G401 (cell line): ENCODE measurements at regions not wholly inside any gene's neighbourhood (a gene's known extent, or its start where the extent isn't known, plus 50 kb on each side); places are given as distances from the start of the nearest gene placed in this dataset.
"Not testable (repeated sequence)": the region's sequence is repeated elsewhere in the genome, so short reads cannot be mapped to it uniquely, and the experiment has no call there.

ENCODE experiments used
- DNase-seq: peaks from one replicate; pipeline ENCODE4 v3.0.0-alpha.2; 2015; ENCODE audit warnings: low spot score
- in situ Hi-C: cut with HindIII; loops from 2 replicates; pipeline ENCODE4 v1.10.0; 2016; ENCODE audit warnings: low sequenced_read_pairs, mixed read lengths

DNA sequence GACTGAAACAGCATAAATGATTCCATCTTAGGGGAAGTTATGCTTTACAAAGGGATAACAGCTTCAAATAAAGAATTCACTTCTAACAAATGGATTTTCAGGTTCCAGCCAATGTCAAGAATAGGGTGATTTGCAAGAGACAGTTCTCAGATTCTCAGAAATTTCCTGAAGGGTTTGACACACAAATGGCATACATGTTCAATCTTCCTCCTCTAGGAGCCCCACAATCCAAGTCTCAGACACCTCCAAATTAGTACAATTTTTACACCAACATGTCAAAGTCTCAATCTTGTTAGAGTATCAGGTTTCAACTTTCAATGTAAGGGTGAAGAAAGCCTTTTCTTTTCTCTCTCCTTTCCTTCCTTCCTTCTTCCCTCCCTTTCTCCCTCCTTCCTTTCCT lies 996.6 kb downstream of the TLE1 start:
- DNase-seq: no peak
- in situ Hi-C loops: no loop called here

DNA sequence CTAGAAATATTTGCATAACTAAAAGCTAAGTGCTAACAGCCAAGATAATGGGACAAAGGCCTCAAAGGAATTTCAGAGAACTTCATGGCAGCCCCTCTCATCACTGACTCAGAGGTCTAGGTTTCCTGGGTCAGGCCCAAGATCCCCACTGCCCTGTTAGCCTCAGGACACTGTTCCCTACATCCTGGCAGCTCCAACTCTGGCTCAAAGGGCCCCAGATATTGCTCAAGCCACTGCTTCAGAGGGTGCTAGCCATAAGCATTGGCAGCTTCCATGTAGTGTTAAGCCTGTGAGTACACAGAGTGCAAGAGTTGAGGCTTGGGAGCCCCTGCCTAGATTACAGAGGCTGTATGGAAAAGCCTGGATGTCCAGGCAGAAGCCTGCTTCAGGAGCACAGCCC lies 998.1 kb downstream of the TLE1 start:
- no peak for DNase-seq
- in situ Hi-C loops: no loop called here

DNA sequence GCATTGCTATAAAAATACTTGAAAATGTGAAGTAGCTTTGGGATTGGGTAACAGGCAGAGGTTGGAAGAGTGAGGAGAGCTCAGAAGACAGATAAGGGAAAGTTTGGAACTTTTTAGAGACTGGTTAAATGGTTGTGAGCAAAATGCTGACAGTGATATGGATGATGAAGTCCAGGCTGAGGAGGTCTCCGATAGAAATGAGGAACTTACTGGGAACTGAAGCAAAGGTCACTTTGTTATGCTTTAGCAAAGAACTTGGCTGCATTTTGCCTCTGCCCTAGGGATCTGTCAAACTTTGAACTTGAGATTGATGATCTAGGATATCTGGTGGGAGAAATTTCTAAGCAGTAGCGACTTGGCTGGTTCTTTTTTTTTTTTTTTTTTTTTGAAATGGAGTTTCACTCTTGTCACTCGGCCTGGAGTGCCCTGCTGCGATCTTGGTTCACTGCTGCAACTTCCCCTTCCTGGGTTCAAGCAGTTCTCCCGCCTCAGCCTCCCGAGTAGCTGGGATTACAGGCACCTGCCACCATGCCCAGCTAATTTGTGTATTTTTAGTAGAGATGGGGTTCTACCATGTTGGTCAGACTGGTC lies 998.9 kb downstream of the TLE1 start:
- DNase-seq: no peak
- in situ Hi-C loops: no loop called here

DNA sequence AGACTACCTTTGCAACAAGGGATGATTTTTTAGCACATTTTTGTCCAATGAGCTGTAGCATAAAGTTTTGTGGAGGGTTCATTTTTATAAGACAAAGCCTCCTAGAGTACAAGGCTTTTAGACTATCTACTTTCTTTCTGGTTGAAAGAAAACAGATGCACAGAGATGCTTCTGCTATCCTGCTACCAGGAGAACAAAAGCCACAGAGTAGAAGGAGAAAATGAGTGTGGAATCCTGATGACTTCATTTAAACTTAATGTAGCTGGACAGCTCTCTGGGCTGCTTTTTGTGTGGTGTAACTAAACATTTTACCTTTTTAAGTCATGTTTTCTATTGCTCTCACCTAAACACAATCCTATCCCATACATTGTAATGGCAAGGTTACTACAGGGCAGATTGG lies 1009.4 kb downstream of the TLE1 start:
- in situ Hi-C loops: no loop called here
- DNase-seq: no peak

DNA sequence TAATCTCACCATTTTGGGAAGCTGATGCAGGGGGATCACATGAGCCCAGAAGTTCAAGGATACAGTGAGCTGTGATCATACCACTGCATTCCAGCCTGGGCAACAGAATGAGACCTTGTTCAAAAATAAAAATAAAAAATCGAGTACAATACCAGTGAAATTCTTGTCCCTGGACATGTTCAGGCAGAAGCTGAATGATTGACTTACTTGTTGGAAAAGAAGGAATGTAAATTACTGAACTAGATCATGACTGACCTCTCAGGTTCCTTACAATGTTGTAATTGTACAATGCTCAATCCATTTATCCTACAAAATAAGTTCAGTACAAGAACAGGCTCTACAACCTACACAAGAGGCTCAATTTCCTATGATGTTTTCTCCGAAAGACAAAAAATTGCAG lies 1010.4 kb downstream of the TLE1 start:
- in situ Hi-C loops: no loop called here
- no peak for DNase-seq

DNA sequence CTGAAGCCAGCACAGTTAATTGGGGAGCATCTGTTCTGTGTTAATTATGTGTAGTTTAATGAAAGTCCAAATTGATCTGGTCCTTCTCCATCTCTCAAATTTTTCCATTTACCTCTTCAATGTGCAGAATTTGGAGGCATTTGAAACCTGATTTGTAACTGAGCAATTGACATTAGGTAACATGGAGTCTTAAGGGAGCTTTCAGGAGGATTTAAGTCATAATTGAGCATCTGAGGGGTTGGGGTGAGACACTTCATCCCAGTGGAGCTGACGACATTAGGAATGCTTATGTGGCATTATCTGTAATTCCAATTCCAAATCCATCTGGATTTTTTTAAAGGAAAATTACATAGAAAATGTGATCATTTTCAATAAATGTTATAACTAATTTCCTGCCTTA lies 1015.9 kb downstream of the TLE1 start:
- DNase-seq: no peak
- in situ Hi-C loops: no loop called here

DNA sequence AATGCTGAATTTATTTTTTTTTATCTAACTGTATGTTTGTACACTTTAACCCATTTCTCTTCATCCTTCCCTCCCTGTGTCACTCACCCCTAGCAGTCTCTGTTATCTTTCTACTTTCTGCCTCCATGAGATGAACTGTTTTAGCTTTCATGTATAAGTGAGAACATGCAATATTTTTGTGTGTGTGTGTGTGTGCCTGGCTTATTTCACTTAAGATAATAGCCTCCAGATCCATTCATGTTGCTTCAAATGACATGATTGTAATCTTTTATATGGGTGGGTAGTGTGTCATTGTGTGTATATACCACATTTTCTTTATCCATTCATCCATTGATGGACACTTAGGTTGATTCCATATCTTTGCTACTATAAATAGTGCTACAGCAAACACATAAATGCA lies 1023.9 kb downstream of the TLE1 start:
- in situ Hi-C loops: no loop called here
- DNase-seq: no peak

DNA sequence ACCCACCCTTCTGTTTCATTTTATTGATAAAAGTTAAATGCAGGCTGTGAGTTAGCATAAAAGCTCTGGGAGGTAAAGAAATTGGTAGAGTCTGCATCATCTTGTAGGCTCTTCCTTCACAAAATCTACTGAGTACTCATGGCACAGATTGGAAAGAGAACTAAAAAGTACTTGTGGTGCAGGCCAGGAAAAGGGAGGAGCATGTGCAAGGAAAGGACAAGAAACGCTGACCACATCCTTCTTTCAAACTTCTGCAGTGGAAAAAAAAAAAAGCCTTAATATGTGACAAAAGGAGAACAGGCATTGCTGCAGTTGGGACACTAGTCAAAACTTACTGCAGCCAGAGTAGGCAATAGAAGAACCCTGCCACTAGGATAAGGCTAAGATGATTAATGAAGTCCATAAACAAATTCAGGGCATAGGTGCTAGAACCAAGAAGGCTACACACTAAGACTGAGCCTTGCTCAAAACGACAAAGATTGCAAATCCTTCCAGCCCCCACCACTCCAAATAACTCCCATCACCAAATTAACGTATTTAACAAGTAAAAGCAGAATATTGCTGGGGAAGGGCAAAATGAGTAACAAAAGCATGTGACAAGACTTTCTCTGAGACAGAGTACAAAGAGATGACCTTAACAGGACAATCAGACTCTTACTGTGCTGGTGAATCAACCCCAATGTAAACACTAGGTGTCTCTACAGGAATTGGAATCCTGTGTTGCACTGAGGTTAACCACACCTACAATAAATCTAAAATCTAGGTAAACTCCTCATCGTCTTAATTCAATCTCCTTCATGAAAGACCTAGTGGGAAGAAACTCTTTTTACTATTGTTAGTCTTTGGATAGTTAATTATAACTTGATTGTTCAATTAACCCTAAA lies 1024.8 kb downstream of the TLE1 start:
- no peak for DNase-seq

DNA sequence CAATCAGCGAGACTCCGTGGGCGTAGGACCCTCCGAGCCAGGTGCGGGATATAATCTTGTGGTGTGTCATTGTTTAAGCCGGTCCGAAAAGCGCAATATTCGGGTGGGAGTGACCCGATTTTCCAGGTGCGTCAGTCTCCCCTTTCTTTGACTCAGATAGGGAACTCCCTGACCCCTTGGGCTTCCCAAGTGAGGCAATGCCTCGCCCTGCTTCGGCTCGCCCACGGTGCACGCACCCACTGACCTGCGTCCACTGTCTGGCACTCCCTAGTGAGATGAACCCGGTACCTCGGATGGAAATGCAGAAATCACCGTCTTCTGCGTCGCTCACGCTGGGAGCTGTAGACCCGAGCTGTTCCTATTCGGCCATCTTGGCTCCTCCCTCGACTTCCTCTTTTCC lies 1029.6 kb downstream of the TLE1 start:
- in situ Hi-C loops, DNase-seq: not testable (repeated sequence)

More for the DNA sequence above, 1024.8 kb downstream of the TLE1 start:
- in situ Hi-C loops: no loop called here

DNA sequence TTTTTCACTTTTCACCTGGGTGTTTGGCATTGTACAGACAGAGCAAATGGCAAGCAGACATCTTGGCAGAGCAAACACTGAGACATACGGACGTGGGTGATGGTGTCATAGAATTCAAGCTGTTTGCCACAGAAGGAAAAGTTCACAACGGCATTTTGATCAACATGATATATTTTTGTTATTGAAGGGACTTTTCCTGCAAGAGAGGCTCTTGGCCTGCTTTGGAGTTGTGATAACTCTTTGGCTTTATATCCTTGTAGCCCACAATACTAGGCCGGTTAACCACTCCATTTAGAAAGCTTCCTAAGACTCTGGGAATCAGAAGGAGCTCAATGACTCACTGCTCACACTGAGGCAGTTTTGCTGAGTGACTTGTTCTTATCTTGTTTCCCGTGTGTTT lies 1038.3 kb downstream of the TLE1 start:
- peak; percentile 83 for DNase-seq
- in situ Hi-C loops: no loop called here

DNA sequence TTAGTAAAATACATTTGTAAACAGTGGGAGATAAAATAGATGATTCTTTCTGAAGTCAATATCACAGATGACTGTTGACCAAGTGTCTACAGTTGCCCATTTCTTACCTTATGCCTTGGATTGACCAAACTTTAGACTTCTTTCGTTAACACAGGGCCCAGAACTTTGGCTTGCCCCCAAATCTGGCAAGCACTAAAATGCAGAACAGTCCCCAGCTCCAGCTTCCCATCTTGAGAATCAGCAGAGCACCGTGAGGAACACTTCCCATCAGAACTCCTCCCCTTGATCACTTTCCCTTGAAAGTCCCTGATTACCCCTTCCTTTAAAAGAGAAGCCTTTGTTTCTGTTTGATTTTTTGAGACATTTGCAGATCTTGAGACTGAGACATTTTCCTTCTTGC lies 1039.9 kb downstream of the TLE1 start:
- no peak for DNase-seq
- in situ Hi-C loops: no loop called here

DNA sequence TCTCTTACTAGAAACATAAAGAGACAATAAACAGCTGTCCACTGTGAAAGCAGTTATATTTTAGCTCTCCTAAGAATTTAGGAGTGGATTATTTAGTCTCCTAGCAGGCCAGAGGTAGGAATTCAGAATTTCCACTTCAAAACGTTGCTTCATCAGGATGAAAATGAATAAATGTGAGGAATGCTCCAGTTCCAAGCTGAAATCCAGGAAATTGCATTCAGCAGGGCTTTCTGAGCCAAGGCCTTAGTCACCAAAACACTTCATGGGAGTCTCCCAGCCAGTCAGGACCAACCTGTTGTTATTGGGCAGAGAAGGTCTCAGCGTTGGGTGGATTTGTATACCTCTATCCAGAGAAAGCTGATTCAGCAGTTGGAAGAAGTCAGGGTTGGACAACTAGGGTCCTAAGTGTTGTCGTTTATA lies 1040.3 kb downstream of the TLE1 start:
- in situ Hi-C loops: no loop called here
- DNase-seq: peak; percentile 56

DNA sequence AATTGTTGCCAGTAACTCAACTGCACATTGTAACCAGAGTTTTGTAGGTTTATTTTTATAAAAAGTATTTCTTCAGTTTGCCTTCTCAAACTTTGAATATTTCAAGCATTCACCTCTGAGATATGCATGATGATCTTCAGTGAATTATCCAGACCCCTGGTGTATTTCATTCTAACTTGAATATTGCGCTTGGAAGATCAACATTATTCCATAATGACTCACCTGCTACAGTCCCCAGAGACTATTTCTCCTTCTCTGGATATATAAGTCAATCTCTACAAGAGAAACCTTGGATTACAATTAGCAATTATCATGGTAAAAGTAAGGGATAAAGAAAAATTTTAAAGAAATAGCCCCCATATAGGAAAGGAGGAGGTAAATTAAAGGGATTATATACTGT lies 1041.0 kb downstream of the TLE1 start:
- no peak for DNase-seq
- in situ Hi-C loops: no loop called here

DNA sequence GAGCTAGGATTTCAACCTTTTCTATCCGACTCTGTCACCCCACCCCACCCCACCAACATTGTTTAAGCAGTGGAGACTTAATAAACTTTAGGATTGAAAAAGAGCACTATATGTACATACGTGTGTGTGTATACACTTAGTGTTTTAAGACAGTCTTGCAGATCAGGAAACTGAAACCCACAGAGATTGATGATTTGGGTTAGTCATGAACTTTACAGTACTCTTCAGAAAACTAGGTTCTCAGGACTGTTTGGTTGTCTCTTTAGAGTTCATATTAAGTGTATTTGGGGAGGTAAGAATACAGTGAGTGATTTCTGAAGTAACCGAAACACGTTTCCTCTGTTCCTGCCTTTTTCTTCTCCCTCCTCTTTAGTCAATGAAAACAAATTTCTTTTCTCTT lies 1043.1 kb downstream of the TLE1 start:
- in situ Hi-C loops: no loop called here
- DNase-seq: no peak

DNA sequence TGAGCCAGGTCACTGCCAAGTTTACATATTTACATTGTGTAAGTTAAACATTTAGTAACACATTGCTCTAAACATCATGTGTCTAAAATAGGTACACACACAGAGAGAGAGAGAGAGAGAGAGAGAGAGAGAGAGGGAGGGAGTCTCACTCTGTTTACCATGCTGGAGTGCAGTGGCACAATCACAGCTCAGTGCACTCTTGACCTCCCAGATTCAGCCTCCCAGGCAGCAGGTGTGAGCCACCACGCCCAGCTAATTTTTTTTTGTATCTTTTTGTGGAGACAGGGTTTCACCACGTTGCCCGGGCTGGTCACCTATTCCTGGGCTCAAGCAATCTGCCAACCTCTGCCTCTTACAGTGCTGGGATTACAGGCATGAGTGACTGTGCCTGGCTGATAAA lies 1045.3 kb downstream of the TLE1 start:
- no peak for DNase-seq
- in situ Hi-C loops: no loop called here

DNA sequence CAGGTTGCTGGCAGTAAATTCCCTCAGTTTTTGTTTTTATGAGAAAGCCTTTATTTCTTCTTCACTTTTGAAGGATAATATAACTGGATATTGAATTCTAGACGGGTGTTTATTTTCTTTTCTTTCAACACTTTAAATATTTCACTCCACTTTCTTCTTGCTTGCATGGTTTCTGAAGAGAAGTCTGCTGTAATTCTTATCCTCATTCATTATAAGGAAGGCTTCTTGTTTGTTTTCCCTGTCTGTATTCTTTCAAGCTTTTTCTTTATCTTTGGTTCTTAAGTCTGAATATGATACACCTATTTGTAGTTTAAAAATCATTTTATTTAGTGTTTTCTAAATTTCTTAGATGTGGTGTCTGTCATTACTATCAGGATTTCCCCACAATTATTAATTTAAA lies 1054.3 kb downstream of the TLE1 start:
- DNase-seq: no peak
- in situ Hi-C loops: no loop called here

DNA sequence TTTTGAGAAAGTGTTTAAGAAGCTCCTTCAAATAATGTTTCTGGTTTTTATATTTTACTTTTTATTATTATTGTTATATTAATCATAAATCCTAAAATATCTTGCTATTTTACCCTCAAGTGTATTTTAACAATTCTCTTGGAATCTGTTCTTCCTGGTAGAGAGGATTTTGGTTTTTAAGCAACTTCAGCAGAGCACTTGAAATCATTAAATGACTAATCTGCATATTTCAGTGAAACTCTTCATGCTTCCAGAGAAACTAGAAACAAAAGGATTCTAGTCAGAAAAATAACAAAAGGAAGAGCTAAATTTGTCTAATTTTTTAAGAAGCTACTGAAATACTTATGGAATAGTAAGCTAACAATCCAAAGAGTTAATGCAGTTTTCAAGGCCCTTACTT lies 1057.3 kb downstream of the TLE1 start:
- in situ Hi-C loops: no loop called here
- no peak for DNase-seq

DNA sequence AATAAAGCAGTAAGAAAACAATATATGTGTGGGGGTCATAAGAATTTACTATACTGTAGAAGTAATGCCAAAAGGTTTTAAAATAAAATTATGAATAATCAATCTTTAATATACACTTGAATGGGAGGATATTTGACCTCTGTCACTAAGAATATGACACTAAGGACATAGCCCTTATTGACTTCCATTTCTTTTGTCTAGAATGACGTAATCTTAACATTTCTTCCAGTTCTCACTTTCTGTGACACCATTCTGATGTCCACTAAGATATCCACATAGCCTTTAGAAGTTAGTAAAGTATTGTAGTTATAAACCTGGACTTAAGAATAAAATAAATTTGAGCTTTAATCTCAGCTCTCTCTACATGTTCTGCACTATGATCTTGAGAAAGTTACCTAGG lies 1050.7 kb downstream of the TLE4 start:
- in situ Hi-C loops: no loop called here
- no peak for DNase-seq

DNA sequence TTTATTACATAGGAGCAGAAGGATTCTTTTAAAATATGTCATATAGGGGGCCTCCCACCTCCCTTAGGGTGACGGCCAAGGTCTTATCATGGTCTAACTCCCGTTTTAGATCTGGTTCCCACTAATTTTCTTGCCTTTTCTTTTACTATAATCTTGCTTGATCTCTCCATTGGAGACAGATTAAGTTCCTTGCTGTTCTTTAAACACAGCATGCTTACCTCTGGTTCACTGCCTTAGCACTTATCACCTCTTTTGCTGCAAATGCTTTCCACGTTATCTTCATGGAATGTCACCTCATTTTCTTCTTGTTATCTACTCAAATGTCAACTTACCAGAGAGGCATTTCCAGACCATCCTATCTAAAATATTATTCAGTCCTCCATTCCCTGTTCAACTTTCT lies 1047.6 kb downstream of the TLE4 start:
- in situ Hi-C loops: no loop called here
- DNase-seq: no peak

DNA sequence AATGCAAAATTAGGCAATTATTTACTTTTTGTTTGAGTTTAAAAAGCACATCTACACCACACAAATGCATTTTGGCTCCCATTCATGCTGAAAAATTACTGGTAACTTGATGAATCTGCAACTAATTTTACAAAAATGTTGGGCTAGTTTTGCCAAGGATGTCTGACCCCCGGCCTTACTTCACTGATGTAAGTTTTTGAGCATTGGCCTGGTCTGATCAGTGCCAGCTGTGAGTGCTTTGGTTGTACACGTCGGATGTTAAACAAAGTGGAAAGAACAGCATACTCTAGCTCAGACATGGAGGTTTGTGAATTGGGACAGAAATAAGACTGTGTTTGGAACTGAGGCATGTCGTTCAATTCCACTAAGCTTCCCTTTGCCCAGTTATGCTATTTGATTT lies 1044.2 kb downstream of the TLE4 start:
- DNase-seq: no peak
- in situ Hi-C loops: no loop called here

DNA sequence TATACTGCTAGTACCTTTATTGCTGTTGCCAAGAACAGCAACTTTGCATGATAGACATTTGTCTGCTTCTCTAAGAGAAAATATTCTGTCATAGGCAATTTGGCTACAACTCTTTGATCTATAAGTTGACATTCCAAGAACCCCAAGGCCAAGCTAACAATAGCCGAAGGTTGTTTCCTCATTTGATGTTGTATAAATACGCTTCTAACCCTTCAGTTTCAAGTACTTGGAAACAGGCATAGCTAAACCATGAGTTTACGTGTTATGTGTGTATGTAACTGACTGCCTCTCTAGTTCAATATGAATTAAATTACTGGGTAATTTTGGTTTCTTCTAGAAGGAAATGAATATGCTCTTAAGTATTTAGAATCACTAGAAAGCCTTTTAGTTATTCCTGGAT lies 1034.0 kb downstream of the TLE4 start:
- DNase-seq: no peak
- in situ Hi-C loops: no loop called here
